SK-N-SH treated with all-trans-retinoic acid at 6 μM for 48 hours (cell line): ENCODE measurements at regions not wholly inside any gene's neighbourhood (a gene's known extent, or its start where the extent isn't known, plus 50 kb on each side); places are given as distances from the start of the nearest gene placed in this dataset.

ENCODE experiments used
- ATAC-seq: fragments of 200-7000 bp; cut with Tn5 transposase; 3 replicates; pipeline ENCODE4 v1.9.1; 2020; ENCODE audit warnings: mild to moderate bottlenecking, moderate library complexity
- ARNTL ChIP-seq: fragments of 450-650 bp; formaldehyde crosslinking; IDR thresholded peaks from 2 replicates; pipeline ENCODE4 v1.5.0; 2020; ENCODE audit warnings: low read depth, mild to moderate bottlenecking, moderate library complexity, borderline replicate concordance
- BACH2 ChIP-seq: fragments of 250-450 bp; sonication (Bioruptor Pico); IDR thresholded peaks from 2 replicates; pipeline ENCODE4 v1.9.0; 2021; ENCODE audit warnings: mild to moderate bottlenecking, borderline replicate concordance
- CREB5 ChIP-seq: fragments of 250-450 bp; sonication (Bioruptor Pico); IDR thresholded peaks from 2 replicates; pipeline ENCODE4 v1.5.1; 2020; ENCODE audit warnings: low read depth, mild to moderate bottlenecking, moderate library complexity
- CSDC2 ChIP-seq: fragments of 250-450 bp; sonication (Bioruptor Pico); IDR thresholded peaks from 2 replicates; pipeline ENCODE4 v1.5.0; 2020; ENCODE audit warnings: mild to moderate bottlenecking, moderate library complexity
- CSRNP3 ChIP-seq: fragments of 250-450 bp; sonication (Bioruptor Pico); IDR thresholded peaks from 2 replicates; pipeline ENCODE4 v1.5.1; 2021; ENCODE audit warnings: mild to moderate bottlenecking, moderate library complexity
- ESRRG ChIP-seq: fragments of 250-450 bp; sonication (Bioruptor Pico); IDR thresholded peaks from 2 replicates; pipeline ENCODE4 v1.6.1; 2021; ENCODE audit warnings: mild to moderate bottlenecking
- GLIS3 ChIP-seq: fragments of 250-450 bp; sonication (Bioruptor Pico); IDR thresholded peaks from 2 replicates; pipeline ENCODE4 v1.5.0; 2020; ENCODE audit warnings: mild to moderate bottlenecking, moderate library complexity
- ISL1 ChIP-seq: fragments of 250-450 bp; sonication (Bioruptor Pico); IDR thresholded peaks from 2 replicates; pipeline ENCODE4 v2.1.2; 2022; ENCODE audit warnings: mild to moderate bottlenecking, moderate library complexity
- OSR1 ChIP-seq: fragments of 250-450 bp; sonication (Bioruptor Pico); IDR thresholded peaks from 2 replicates; pipeline ENCODE4 v1.8.0; 2022; ENCODE audit warnings: moderate library complexity, mild to moderate bottlenecking, inconsistent platforms
- PATZ1 ChIP-seq: fragments of 250-450 bp; sonication (Bioruptor Pico); IDR thresholded peaks from 2 replicates; pipeline ENCODE4 v1.8.0; 2020; ENCODE audit warnings: mild to moderate bottlenecking, moderate library complexity, borderline replicate concordance
- POU6F1 ChIP-seq: fragments of 250-450 bp; sonication (Bioruptor Pico); IDR thresholded peaks from 2 replicates; pipeline ENCODE4 v1.8.0; 2021; ENCODE audit warnings: low read depth, mild to moderate bottlenecking, moderate library complexity, borderline replicate concordance
- PPARA ChIP-seq: fragments of 250-450 bp; sonication (Bioruptor Pico); IDR thresholded peaks from 2 replicates; pipeline ENCODE4 v1.5.0; 2020; ENCODE audit warnings: mild to moderate bottlenecking, borderline replicate concordance
- RARB ChIP-seq: fragments of 250-450 bp; sonication (Bioruptor Pico); IDR thresholded peaks from 2 replicates; pipeline ENCODE4 v1.8.0; 2021; ENCODE audit warnings: mild to moderate bottlenecking, moderate library complexity
- SNAI2 ChIP-seq: fragments of 250-450 bp; sonication (Bioruptor Pico); IDR thresholded peaks from 2 replicates; pipeline ENCODE4 v1.5.0; 2020; ENCODE audit warnings: mild to moderate bottlenecking, moderate library complexity
- TCF4 ChIP-seq: fragments of 250-450 bp; sonication (Bioruptor Pico); IDR thresholded peaks from 2 replicates; pipeline ENCODE4 v1.8.0; 2021; ENCODE audit warnings: mild to moderate bottlenecking, moderate library complexity, borderline replicate concordance
- TSHZ2 ChIP-seq: fragments of 250-450 bp; sonication (Bioruptor Pico); IDR thresholded peaks from 2 replicates; pipeline ENCODE4 v1.5.0; 2020; ENCODE audit warnings: mild to moderate bottlenecking, moderate library complexity
- ZFP3 ChIP-seq: fragments of 250-450 bp; sonication (Bioruptor Pico); IDR thresholded peaks from 2 replicates; pipeline ENCODE4 v1.5.0; 2020; ENCODE audit warnings: mild to moderate bottlenecking, moderate library complexity
- ZFP30 ChIP-seq: fragments of 450-650 bp; formaldehyde crosslinking; IDR thresholded peaks from 2 replicates; pipeline ENCODE4 v1.5.0; 2022; ENCODE audit warnings: mild to moderate bottlenecking, moderate library complexity
- ZNF70 ChIP-seq: fragments of 450-650 bp; formaldehyde crosslinking; IDR thresholded peaks from 2 replicates; pipeline ENCODE4 v1.5.0; 2020; ENCODE audit warnings: mild to moderate bottlenecking, moderate library complexity
- ZNF8 ChIP-seq: fragments of 450-650 bp; formaldehyde crosslinking; IDR thresholded peaks from 2 replicates; pipeline ENCODE4 v1.5.0; 2020; ENCODE audit warnings: mild to moderate bottlenecking, moderate library complexity

GRCh38 chrX:13147733-13148132, 103.3 kb upstream of the FAM9C start:
- TF ChIP-seq CREB5 (CRISPR knock-in tag) = no peak
- no peak for TF ChIP-seq GLIS3 (CRISPR knock-in tag)
- no peak for TF ChIP-seq ZFP3 (CRISPR knock-in tag)
- no peak for TF ChIP-seq ISL1 (CRISPR knock-in tag)
- no peak for TF ChIP-seq BACH2 (CRISPR knock-in tag)
- no peak for TF ChIP-seq TSHZ2 (CRISPR knock-in tag)
- no peak for TF ChIP-seq CSRNP3 (CRISPR knock-in tag)
- TF ChIP-seq POU6F1 = no peak
- no peak for TF ChIP-seq ZFP30 (CRISPR knock-in tag)
- TF ChIP-seq PATZ1 (CRISPR knock-in tag) = no peak
- no peak for TF ChIP-seq PPARA (CRISPR knock-in tag)
- TF ChIP-seq ESRRG (CRISPR knock-in tag) = no peak
- no peak for TF ChIP-seq ZNF70
- TF ChIP-seq SNAI2 (CRISPR knock-in tag) = no peak
- no peak for TF ChIP-seq ARNTL (CRISPR knock-in tag)
- no peak for ATAC-seq

GRCh38 chrX:13147147-13147546, 102.7 kb upstream of the FAM9C start:
- no peak for ATAC-seq
- TF ChIP-seq TSHZ2 (CRISPR knock-in tag) = no peak
- no peak for TF ChIP-seq TCF4 (CRISPR knock-in tag)
- TF ChIP-seq BACH2 (CRISPR knock-in tag) = no peak
- no peak for TF ChIP-seq ZNF8
- no peak for TF ChIP-seq ZFP30 (CRISPR knock-in tag)
- TF ChIP-seq PPARA (CRISPR knock-in tag) = no peak
- no peak for TF ChIP-seq CSDC2 (CRISPR knock-in tag)
- no peak for TF ChIP-seq CREB5 (CRISPR knock-in tag)
- no peak for TF ChIP-seq PATZ1 (CRISPR knock-in tag)
- no peak for TF ChIP-seq ZNF70
- no peak for TF ChIP-seq GLIS3 (CRISPR knock-in tag)
- TF ChIP-seq OSR1 (CRISPR knock-in tag) = no peak
- no peak for TF ChIP-seq ZFP3 (CRISPR knock-in tag)
- no peak for TF ChIP-seq ISL1 (CRISPR knock-in tag)
- TF ChIP-seq RARB (CRISPR knock-in tag) = no peak
- TF ChIP-seq, all 23 proteins: peak for 0
